RWPE1 (cell line): ENCODE measurements at regions not wholly inside any gene's neighbourhood (a gene's known extent, or its start where the extent isn't known, plus 50 kb on each side); places are given as distances from the start of the nearest gene placed in this dataset.

ENCODE experiments used
- CTCF ChIA-PET: fragments of 350-600 bp; sonication (Branson Sonifier 250); formaldehyde crosslinking; extraction: SDS; loops from one replicate; lab custom pipeline; 2021; lab: Yijun Ruan, JAX
- POLR2A ChIA-PET: fragments of 400-600 bp; formaldehyde crosslinking; extraction: SDS; loops from one replicate; lab custom pipeline; 2020; ENCODE audit warnings: antibody characterized with exemption; ENCODE audit not compliant: low non-redundant PET; lab: Yijun Ruan, JAX
- DNase-seq: peaks from one replicate; pipeline ENCODE4 v3.0.0; 2012; ENCODE audit warnings: low spot score
- H3K27ac ChIP-seq: fragments of 450-650 bp; 2 replicates; pipeline ENCODE4 v1.5.1; 2017
- TF ChIP-seq, protein P1 (sequence below): fragments of 450-650 bp; conservative IDR thresholded peaks from 2 replicates; pipeline ENCODE4 v1.5.1; 2017; ENCODE audit warnings: low read depth, mild to moderate bottlenecking

DNA sequence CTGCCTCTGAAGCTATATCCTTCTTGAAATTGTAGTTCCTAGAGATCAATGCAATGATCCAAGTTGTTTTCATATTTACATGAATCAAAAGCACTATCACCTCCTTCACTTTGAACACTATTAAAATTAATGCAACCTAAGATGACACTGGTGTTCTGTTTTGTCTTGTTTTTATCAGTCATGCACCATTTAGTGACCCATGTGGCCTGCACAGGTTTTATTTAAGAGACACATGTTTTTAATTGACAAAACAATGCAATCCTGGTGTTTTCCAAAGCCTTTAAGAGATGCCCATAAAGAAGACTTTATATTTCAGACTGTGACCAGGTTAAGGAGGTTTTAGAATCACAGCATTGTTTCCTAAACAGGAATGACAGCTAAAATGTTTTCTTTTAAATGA lies 177.5 kb downstream of the FAM181B start:
- TF ChIP-seq, protein P1, sequence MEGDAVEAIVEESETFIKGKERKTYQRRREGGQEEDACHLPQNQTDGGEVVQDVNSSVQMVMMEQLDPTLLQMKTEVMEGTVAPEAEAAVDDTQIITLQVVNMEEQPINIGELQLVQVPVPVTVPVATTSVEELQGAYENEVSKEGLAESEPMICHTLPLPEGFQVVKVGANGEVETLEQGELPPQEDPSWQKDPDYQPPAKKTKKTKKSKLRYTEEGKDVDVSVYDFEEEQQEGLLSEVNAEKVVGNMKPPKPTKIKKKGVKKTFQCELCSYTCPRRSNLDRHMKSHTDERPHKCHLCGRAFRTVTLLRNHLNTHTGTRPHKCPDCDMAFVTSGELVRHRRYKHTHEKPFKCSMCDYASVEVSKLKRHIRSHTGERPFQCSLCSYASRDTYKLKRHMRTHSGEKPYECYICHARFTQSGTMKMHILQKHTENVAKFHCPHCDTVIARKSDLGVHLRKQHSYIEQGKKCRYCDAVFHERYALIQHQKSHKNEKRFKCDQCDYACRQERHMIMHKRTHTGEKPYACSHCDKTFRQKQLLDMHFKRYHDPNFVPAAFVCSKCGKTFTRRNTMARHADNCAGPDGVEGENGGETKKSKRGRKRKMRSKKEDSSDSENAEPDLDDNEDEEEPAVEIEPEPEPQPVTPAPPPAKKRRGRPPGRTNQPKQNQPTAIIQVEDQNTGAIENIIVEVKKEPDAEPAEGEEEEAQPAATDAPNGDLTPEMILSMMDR: no peak
- CTCF ChIA-PET: interaction anchor here (0.6 kb wide), 1 partner anchor 155 kb away, joined by 3 read pairs; no protein-coding TSS in a partner anchor

DNA sequence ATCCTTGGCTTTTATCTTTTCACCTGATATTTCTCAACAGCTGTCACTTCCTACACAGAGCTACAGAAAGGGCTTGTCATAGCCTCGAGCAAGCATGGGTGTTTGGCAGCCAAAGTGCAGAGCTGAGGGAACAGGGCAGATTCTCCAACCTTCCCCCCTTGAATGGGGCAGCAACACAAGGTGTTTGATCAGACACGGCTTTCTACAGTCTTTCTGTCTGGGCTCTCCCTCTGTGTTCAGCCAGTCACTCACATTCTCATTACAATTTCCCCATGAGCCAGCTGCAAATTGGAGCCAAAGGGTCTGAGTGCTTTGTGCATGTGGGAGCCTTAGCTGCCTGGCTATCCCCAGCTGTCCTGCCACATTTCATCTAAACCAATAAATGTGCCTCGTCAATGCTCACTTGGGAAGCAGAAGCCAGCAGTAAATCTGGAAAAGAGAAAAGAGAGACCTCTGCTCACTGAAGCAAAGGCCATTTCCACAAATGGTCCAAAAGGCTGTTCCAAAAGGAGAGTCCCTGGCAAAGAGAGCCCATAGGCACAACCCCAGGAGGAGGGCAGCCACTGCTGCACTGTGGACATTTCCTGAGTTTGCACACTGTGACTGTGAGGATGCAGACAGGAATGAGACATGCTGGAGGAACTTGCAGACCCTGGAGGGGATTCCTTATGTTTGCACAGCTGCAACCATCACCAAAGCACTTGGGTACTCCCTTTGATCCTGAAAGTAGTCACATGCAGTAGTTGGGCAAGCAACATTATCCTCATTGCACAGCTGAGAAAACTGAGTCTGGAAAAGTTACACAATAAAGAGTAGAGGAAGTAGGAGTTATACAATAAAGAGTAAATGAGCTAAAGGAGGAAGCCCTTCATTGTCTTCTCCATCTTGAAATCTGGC lies 186.8 kb downstream of the FAM181B start:
- ChIA-PET CTCF (interaction anchor here (0.8 kb wide), 1 partner anchor 935 kb away, joined by 3 read pairs; no protein-coding TSS in a partner anchor), POLR2A (no interaction called here)
- no peak overlapping the region for H3K27ac ChIP-seq
- DNase-seq: no peak
- TF ChIP-seq, protein P1: no peak

More for the DNA sequence above, 177.5 kb downstream of the FAM181B start:
- POLR2A ChIA-PET: no interaction called here
- no peak for DNase-seq
- H3K27ac ChIP-seq: no peak overlapping the region

DNA sequence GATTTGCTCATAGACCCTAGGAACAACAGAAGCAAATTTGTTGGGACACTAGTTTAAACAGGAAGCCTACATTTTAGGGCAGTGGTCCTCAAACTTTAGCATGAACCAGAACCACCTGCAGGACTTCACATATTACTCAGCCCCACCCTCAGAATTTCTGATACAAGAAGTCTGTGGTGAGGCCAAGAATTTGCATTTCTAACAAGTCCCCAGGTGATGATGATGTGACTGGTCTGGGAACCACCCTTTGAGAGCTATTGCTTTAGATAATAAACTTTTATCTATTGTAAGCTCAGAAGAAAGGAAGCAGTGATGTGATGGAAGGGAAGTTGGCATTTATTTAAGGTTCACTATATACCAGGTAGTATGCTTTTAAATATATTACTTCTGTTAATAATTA lies 194.0 kb downstream of the FAM181B start:
- CTCF ChIA-PET: no interaction called here
- POLR2A ChIA-PET: no interaction called here
- no peak overlapping the region for H3K27ac ChIP-seq
- DNase-seq: no peak
- TF ChIP-seq, protein P1: no peak

DNA sequence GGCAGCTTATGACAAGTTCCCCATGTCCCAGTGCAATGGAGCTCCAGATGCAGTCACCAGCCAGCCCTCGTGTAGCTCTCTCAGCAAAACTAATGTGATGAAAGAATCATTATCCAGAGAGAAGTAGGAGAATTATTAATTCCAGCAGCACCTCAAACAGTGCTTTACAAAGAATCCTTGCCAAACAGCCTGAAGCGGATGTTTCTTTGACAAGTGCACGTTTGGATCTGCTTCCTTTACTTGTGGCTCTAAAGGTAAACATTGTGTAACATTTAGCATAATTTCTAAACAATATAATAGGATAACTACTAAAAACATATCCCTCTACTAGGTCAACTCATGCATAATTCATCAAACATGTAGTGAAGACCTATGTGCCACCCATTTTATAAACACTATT lies 197.0 kb downstream of the FAM181B start:
- TF ChIP-seq, protein P1: no peak
- POLR2A ChIA-PET: no interaction called here
- CTCF ChIA-PET: no interaction called here

DNA sequence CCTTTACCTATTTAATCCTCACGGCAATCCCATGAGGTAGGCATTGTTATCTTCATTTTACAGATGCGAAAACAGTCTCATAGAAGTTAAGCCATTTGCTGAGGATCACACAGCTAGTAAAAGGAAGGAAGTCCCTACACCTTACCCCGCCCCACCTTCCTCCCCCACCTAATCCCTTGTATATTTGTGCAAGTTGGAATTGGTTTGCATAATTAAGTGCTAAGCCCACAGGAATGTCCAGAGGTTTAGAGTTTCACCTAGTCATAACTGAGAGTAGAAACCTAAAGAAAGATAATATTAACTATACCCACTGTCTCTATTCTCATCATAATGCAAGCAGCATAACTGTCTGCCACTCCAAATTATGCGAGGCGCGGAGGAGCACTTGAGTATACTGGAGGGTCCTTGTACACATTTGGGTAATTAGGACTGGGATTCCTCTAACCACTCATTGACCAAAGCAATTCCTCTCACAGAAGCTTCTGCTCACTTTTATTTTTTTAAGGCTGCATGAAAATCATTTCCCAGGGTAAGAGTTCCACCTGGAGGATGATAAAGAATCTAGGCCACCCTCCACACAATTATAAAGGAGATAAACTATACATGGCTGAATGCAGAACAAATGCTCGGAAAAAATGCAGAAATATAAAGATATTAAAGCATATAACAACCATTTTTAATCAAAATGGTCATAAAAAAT lies 199.9 kb downstream of the FAM181B start:
- TF ChIP-seq, protein P1: no peak
- POLR2A ChIA-PET: no interaction called here
- no peak for DNase-seq
- CTCF ChIA-PET: no interaction called here
- H3K27ac ChIP-seq: no peak overlapping the region

More for the DNA sequence above, 197.0 kb downstream of the FAM181B start:
- no peak for DNase-seq
- no peak overlapping the region for H3K27ac ChIP-seq

DNA sequence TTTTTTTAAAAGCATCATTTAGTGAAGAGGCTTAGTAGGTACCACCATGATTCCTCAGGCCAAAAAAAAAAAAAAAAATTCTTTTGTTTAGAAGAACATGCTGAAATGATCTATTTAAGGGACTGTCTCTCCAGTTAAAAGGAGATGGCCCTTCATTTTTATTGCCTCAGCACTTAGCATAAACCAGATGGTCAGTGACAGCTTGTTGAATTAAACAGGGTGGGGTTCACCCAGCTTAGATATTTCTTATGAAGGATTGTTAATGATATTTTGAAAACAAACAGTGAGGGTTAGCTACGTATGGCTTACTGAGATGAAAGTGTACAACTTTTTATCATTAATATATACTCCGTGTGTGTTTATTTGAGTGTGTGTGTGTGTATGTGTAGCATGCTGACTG lies 203.7 kb downstream of the FAM181B start:
- ChIA-PET POLR2A (no interaction called here), CTCF (no interaction called here)
- TF ChIP-seq, protein P1: no peak
- DNase-seq: no peak
- no peak overlapping the region for H3K27ac ChIP-seq
